NCI-H69 (cell line): ENCODE measurements at regions not wholly inside any gene's neighbourhood (a gene's known extent, or its start where the extent isn't known, plus 50 kb on each side); places are given as distances from the start of the nearest gene placed in this dataset.

ENCODE experiments used
- DNase-seq: peaks from one replicate; lab custom pipeline; 2025; lab: John Stamatoyannopoulos, UW

DNA sequence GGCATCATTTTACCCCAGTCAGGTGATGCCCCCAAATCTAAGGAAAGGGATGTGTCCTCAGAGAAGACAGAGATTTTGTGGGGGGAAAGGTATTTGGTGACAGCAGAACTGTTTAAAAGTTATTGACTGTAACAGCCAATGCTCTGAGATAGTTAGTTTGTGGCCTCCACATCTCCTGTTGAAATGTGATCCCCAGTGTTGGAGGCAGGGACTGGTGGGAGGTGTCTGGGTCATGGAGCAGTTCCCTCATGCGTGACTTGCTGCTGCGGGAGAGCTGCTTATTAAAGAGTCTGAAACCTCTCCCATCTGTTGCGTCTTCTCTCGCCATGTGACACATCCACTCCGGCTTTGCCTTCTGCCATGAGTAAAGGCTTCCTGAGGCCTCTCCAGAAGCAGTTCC is 282.8 kb upstream of the FOXQ1 start:
- peak; percentile 9 for DNase-seq

GRCh38 chr6:1028723-1029122 is 283.2 kb upstream of the FOXQ1 start:
- DNase-seq, result no peak

GRCh38 chr6:1027795-1028569 is 283.9 kb upstream of the FOXQ1 start:
- no peak for DNase-seq

GRCh38 chr6:1027109-1027794 is 284.6 kb upstream of the FOXQ1 start:
- DNase-seq, result no peak

GRCh38 chr6:1025821-1026220 is 286.1 kb upstream of the FOXQ1 start:
- no peak for DNase-seq

DNA sequence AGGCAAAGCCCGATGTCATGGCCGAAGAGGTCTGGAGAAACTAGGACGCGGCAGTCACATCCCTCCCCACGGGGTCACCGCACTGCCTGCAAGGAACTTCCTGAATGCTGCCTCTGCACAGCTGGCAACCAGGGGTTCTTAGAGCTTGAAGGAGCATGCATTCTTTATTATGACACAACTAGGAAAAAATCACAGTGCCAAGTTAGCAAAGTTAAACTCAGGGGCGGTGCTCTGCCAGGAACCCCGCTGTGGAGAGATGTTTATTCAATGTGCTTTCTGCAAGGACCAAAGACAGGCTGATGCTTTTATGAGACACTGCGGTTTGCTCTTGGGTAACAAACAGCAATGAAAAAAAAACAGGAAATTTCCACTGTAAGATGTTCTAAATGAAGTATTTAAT is 287.3 kb upstream of the FOXQ1 start:
- DNase-seq, result no peak

GRCh38 chr6:1024161-1024560 is 287.7 kb upstream of the FOXQ1 start:
- DNase-seq, result no peak

GRCh38 chr6:1023229-1023628 is 288.7 kb upstream of the FOXQ1 start:
- DNase-seq, result no peak

- no peak for DNase-seq
Measured at GRCh38 chr6:1022719-1023118, 289.2 kb upstream of the FOXQ1 start.

DNA sequence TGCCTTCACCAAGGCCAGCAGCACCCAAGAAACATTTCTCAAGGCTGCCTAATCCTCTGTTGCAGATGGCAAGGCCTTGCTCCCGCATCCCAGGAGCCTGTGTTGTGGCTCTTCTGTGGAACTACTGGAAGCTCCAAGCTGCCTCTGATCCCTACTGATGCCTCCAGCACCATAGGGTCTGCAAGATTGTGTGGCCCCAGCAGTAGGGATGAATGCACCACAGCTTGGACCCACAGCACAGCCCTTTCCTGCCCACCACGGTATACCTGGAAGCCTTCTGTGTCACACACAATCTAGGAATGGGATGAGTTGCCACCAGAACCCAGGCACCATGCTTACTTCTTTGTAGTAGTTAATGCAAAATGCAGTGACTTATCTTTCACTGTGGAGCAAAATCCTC is 291.1 kb upstream of the FOXQ1 start:
- DNase-seq, result no peak

- no peak for DNase-seq
Measured at GRCh38 chr6:1020133-1020532, 291.8 kb upstream of the FOXQ1 start.

DNA sequence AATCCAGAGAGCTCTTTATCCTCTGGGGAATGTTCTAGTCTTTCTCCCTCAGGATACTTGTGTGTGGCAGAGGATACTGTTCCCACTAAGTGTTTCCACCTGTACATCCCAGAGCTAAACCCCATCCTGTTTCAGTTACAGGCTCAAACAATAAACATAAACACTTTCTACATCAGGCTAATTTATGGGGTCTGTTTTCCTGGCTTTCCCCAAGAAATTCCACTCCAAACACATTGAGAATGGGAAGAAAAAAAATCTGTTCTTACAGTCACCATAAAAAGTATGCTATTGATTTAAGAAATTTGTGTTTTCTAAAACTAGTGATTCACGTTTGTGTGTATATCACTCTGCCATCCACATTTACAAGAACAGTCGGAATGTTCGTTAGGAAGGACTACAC is 293.9 kb upstream of the FOXQ1 start:
- DNase-seq, result no peak

DNA sequence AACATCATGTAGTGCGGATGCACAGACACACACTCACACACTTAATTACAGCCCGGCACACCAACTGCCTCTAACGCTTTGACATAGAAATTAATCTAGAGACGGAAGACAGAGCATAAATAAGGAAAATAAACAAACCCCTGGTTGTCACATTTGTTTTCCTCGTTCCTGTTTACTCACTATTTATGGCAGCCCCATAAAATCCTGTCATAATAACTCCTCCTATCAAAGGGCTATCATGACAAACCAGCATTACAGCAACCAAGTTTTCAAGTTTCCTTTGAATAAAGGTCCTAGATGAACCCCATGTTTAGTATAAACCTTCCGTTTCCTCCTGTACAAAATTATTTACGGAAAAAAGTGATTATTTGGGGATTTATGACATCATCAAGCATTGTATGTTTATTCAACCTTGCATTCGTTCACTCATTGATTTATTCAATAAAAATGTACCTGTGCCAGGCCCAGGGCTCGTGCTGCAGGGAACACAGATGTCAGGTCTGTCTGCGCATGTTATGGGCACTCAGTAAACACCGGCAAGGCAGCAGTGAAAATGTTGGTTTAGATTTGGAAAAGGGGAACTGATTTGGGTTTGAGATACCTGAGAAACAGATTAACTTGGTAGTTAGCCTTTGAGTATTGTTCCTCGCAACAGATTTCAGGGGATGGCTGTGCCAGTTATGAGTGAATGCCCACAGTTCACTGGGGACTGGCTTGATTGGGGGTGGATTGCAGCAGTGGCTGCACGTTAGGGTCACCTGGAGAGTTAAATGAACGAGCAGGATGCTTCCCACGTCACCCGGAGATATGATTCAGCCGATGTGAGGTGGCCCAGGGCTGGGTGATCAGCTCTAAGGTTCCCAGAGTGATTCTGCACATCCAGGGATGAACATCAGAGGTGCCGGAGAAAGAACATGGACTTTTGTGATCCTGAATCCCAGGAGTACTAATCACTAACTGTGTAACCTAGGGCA is 295.3 kb upstream of the FOXQ1 start:
- no peak for DNase-seq

DNA sequence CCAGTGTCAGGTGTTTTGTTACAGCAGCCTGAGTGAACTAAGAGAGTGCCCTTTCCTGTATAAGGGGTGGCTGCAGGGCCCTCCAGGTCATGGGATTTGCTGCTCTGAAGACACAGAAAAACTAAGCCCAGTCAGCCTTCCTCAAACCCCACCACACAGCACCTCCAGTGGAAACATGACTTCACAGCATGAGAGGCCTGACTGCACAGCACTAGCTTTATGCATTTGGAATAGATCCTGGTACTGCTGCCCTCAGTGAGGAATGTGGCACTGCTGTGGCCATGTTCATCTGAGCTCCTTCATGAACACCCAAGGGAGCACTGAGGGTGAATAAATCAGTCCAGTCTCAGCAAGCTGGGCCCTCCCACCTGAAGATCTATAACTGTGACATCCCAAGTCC is 296.1 kb upstream of the FOXQ1 start:
- DNase-seq, result peak; percentile 5

- DNase-seq, result no peak
Measured at GRCh38 chr6:1014431-1014807, 297.5 kb upstream of the FOXQ1 start.

GRCh38 chr6:1013656-1014430 is 298.1 kb upstream of the FOXQ1 start:
- DNase-seq, result no peak

DNA sequence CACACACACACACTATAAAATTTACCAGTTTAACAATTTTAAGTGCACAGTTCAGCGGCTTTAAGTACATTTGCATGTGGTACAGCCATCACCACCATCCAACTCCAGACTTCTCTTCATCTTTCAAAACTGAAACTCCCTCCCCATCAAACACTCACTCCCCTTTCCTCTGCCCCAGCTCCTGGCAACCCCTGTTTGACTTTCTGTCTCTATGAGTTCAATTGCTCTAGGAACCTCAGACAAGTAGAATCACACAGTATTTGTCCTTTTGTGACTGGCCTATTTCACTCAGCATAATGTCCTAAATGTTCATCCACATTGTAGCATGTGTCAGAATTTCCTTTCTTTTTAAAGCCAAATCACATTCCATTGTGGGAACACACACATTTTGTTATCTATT is 302.8 kb upstream of the FOXQ1 start:
- DNase-seq, result no peak

GRCh38 chr6:1007159-1007558 is 304.7 kb upstream of the FOXQ1 start:
- no peak for DNase-seq

DNA sequence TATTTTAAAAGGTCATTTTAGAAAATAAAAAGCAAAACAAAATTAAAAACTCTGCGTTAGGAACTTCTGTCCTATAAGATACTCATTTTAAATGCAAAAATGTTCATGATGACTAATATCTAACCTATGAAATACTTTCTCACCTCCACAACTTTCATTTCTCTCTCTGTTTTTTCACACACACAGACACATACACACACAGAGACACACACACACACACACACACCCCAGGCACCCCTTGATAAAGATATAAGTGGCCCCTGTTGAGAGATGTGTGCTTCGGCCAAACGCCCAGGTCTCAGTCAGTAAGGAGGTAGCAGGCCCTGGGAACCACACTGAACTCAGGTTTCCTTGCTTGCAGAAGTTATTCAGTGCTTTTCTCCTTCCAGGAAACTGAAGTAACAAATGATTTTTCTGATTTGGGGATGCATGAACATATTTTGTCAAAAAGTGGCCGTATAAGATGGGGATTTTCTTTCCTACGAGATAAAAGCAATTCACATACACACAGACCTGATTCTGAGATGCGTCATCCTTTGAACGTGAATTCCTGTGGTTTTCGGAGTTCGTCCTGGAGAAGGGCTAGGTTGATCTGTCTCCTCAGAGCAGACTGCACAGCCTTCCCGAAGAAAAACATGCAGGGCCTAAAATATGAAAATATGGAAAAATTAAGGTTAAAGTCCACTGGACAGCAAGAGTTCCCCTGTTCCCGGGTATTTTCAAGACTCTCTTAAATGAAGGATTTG is 306.8 kb upstream of the FOXQ1 start:
- DNase-seq, result no peak

DNA sequence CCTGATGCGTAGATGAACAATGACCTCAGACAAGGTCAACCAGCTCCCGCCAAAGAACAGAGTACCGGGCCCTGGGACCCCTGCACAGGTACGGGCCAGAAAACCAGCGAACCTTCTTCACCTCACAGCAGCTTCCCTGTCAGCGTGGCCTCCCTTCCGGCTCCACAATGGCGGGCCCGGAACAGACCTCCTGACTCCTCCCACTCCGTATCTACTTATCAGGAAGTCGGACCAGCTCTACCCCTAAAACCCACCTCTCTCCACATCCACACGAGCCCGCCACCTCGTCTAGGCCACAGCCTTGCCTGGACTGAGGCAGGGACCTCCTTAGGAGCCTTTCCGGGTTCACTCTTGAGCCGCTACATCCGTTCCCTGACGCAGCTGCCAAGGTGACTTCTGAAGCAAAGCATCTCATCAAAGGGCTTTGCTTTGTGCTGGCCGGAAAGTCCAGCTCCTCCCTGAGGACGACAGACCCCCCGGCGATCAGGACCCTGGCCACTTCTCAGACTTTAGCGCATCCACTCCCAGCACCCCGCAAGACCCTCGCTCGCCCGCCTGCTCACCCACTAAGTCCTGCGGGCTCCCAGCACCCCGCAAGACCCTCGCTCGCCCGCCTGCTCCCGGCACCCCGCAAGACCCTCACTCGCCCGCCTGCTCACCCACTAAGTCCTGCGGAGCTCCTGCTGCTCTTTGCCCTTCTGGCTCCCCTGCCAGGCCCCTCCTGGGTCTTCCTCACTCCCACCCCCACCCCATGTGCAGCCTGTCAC is 308.3 kb upstream of the FOXQ1 start:
- no peak for DNase-seq
